OCI-LY7 (cell line): ENCODE measurements at regions not wholly inside any gene's neighbourhood (a gene's known extent, or its start where the extent isn't known, plus 50 kb on each side); places are given as distances from the start of the nearest gene placed in this dataset.

ENCODE experiments used
- CTCF ChIP-seq: fragments of 200-600 bp; sonication (generic); conservative IDR thresholded peaks from 2 replicates; pipeline ENCODE4 v1.5.1; 2014; ENCODE audit warnings: mild to moderate bottlenecking, antibody characterized with exemption, low read length, moderate library complexity, mixed read lengths
- EZH2phosphoT487 ChIP-seq: fragments of 200-600 bp; sonication (generic); IDR thresholded peaks from 2 replicates; pipeline ENCODE4 v1.6.1; 2018; ENCODE audit warnings: low read depth, borderline replicate concordance, mild to moderate bottlenecking, mixed run types, antibody characterized with exemption, low read length, moderate library complexity, mixed read lengths

- TF ChIP-seq CTCF (no peak), EZH2phosphoT487 (no peak)
Measured at GRCh38 chr13:62162860-62163259, 747.2 kb upstream of the PCDH20 start.
